HepG2 (cell line): ENCODE measurements at regions not wholly inside any gene's neighbourhood (a gene's known extent, or its start where the extent isn't known, plus 50 kb on each side); places are given as distances from the start of the nearest gene placed in this dataset.

ENCODE experiments used
- ARNT ChIP-seq: fragments of 450-650 bp; IDR thresholded peaks from 2 replicates; pipeline ENCODE4 v1.6.1; 2017
- CHD2 ChIP-seq: IDR thresholded peaks from 2 replicates; pipeline ENCODE4 v1.6.1; 2011; ENCODE audit warnings: low read depth, low read length, improper control_type of control experiment
- HMGXB3 ChIP-seq: sonication (generic); formaldehyde crosslinking; IDR thresholded peaks from 2 replicates; pipeline ENCODE4 v1.4.0; 2020; ENCODE audit warnings: missing genetic modification reagents, borderline replicate concordance
- MYPOP ChIP-seq: sonication (generic); formaldehyde crosslinking; IDR thresholded peaks from 2 replicates; pipeline ENCODE4 v1.8.1; 2023; ENCODE audit warnings: mild to moderate bottlenecking, moderate library complexity, missing genetic modification reagents
- NCOA1 ChIP-seq: sonication (generic); formaldehyde crosslinking; IDR thresholded peaks from 2 replicates; pipeline ENCODE4 v1.9.0; 2021; ENCODE audit warnings: missing genetic modification reagents
- PLSCR1 ChIP-seq: sonication (generic); formaldehyde crosslinking; IDR thresholded peaks from 2 replicates; pipeline ENCODE4 v1.5.0; 2020; ENCODE audit warnings: missing genetic modification reagents, mild to moderate bottlenecking, borderline replicate concordance
- RAD51 ChIP-seq: fragments of 450-650 bp; IDR thresholded peaks from 2 replicates; pipeline ENCODE4 v1.6.1; 2016; ENCODE audit warnings: borderline replicate concordance
- SOX6 ChIP-seq, 2 experiments: fragments of 450-650 bp in 1 of 2; sonication (generic) in 1 of 2; formaldehyde crosslinking in 1 of 2; IDR thresholded peaks; 2 replicates each; pipeline versions ENCODE4 v1.4.0 to v1.6.1; 2017 to 2020; ENCODE audit warnings: antibody characterized with exemption in 1 of 2, mild to moderate bottlenecking in 1 of 2, missing genetic modification reagents in 1 of 2
- ZNF3 ChIP-seq: IDR thresholded peaks from 2 replicates; pipeline ENCODE4 v1.7.0; 2017; ENCODE audit warnings: inconsistent platforms
- ZNF383 ChIP-seq: sonication (generic); formaldehyde crosslinking; IDR thresholded peaks from 2 replicates; pipeline ENCODE4 v1.4.0; 2020; ENCODE audit warnings: missing genetic modification reagents, mild to moderate bottlenecking, borderline replicate concordance
- ZNF713 ChIP-seq: sonication (generic); formaldehyde crosslinking; IDR thresholded peaks from 2 replicates; pipeline ENCODE4 v1.4.0; 2020; ENCODE audit warnings: mild to moderate bottlenecking, missing genetic modification reagents
- ZSCAN9 ChIP-seq: IDR thresholded peaks from 2 replicates; pipeline ENCODE4 v1.6.1; 2016; ENCODE audit warnings: borderline replicate concordance
- ZUFSP ChIP-seq: sonication (generic); formaldehyde crosslinking; IDR thresholded peaks from 2 replicates; pipeline ENCODE4 v1.9.0; 2021; ENCODE audit warnings: missing genetic modification reagents, mild to moderate bottlenecking, borderline replicate concordance
- TF ChIP-seq, protein P1 (sequence below), 2 experiments: sonication (generic) in 1 of 2; formaldehyde crosslinking in 1 of 2; IDR thresholded peaks; 2 replicates each; pipeline versions ENCODE4 v1.6.1 to v1.9.0; 2014 to 2022; ENCODE audit warnings: antibody characterized with exemption in 1 of 2, borderline replicate concordance in 1 of 2, inconsistent platforms in 1 of 2, low read depth in 1 of 2, missing genetic modification reagents in 1 of 2

DNA sequence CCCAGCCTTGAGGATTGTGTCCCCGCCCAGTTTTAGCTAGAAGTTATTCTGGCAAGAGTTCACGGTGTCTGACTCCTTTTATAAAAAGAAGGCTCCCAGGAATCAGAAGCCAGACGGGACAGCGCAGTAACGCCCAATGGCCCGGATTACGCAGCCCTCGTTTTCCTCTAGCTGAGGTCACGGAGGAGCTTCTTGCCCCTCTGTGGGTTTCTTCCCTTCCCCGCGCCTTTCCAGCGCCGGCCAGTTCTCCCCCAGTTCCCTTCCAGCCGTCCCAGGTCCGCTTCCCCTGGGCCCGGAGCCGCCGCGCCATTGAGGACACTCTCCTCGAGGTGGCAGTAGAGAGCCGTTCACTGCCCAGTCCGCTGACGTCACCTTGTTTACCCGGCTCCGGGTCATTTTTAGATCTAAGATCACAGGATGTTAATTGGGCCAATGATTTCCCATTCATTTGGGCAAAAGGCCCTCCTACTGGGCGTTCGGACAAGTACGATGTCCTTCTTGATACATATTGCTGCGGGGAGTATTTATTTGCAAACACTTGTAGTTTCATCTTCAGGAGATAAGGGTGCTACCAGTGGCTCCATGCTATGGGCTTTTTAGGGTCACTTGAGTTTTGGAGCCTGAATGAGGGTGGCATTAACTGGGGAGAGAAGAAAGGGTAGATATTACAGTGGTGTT is 81.5 kb upstream of the PPM1B start (continued):
- TF ChIP-seq HMGXB3 (CRISPR knock-in tag) (no peak), NCOA1 (CRISPR knock-in tag) (no peak), SOX6 (IDR thresholded peaks at IDR 0.05) (no peak), SOX6 (CRISPR knock-in tag; IDR thresholded peaks at IDR 0.05) (peak; percentile 57; the same call in 1 of the 2 replicates), ZNF713 (CRISPR knock-in tag) (no peak), CHD2 (no peak), PLSCR1 (CRISPR knock-in tag) (no peak), ARNT (no peak), RAD51 (no peak), MYPOP (CRISPR knock-in tag) (0 out of 2 replicates have a peak, but pooled peaks have one; percentile 38), ZNF3 (CRISPR knock-in tag) (0 out of 2 replicates have a peak, but pooled peaks have one; percentile 49), ZUFSP (CRISPR knock-in tag) (no peak), ZNF383 (peak; percentile 84; the same call in 1 of the 2 replicates), ZSCAN9 (CRISPR knock-in tag) (peak; percentile 77)
- TF ChIP-seq, protein P1, sequence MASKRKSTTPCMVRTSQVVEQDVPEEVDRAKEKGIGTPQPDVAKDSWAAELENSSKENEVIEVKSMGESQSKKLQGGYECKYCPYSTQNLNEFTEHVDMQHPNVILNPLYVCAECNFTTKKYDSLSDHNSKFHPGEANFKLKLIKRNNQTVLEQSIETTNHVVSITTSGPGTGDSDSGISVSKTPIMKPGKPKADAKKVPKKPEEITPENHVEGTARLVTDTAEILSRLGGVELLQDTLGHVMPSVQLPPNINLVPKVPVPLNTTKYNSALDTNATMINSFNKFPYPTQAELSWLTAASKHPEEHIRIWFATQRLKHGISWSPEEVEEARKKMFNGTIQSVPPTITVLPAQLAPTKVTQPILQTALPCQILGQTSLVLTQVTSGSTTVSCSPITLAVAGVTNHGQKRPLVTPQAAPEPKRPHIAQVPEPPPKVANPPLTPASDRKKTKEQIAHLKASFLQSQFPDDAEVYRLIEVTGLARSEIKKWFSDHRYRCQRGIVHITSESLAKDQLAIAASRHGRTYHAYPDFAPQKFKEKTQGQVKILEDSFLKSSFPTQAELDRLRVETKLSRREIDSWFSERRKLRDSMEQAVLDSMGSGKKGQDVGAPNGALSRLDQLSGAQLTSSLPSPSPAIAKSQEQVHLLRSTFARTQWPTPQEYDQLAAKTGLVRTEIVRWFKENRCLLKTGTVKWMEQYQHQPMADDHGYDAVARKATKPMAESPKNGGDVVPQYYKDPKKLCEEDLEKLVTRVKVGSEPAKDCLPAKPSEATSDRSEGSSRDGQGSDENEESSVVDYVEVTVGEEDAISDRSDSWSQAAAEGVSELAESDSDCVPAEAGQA (IDR thresholded peaks at IDR 0.05; ENCODE audit: low read depth), result peak; percentile 69
- TF ChIP-seq, protein P1 (CRISPR knock-in tag; IDR thresholded peaks at IDR 0.05; ENCODE audit: borderline replicate concordance), result no peak; the same call in 1 of the 2 replicates
